Keratinocyte (primary cell): ENCODE measurements at regions not wholly inside any gene's neighbourhood (a gene's known extent, or its start where the extent isn't known, plus 50 kb on each side); places are given as distances from the start of the nearest gene placed in this dataset.

Experiments used
- DNase-seq: peaks from one replicate; pipeline ENCODE4 v3.0.0-alpha.2; 2011; ENCODE audit warnings: low read depth, missing footprints, low spot score
- FAIRE-seq: peaks from 2 replicates; lab custom pipeline; 2011; peaks lifted over from hg19 to GRCh38; lab: Jason Lieb, UNC
- H2AFZ ChIP-seq: 2 replicates; pipeline ENCODE4 v1.6.0; 2012; ENCODE audit warnings: low read length, control low read depth, inconsistent platforms; ENCODE audit not compliant: control insufficient read depth
- H3K27ac ChIP-seq: 2 replicates; pipeline ENCODE4 v1.5.1; 2011; ENCODE audit warnings: low read length; ENCODE audit not compliant: control insufficient read depth, insufficient read depth
- H3K27me3 ChIP-seq: 3 replicates; pipeline ENCODE4 v1.6.0; 2011; ENCODE audit warnings: low read length; ENCODE audit not compliant: control insufficient read depth, insufficient read depth; ENCODE audit errors: extremely low read depth
- H3K36me3 ChIP-seq, 2 experiments: 2 replicates in 1 of 2; 3 replicates in 1 of 2; pipeline ENCODE4 v1.5.1; 2011; ENCODE audit warnings: low read length in 2 of 2, mild to moderate bottlenecking in 1 of 2; ENCODE audit not compliant: control insufficient read depth in 2 of 2, insufficient read depth in 2 of 2; ENCODE audit errors: extremely low read depth in 1 of 2
- H3K4me1 ChIP-seq: 3 replicates; pipeline ENCODE4 v1.5.1; 2011; ENCODE audit warnings: low read length; ENCODE audit not compliant: control insufficient read depth, insufficient read depth; ENCODE audit errors: extremely low read depth
- H3K4me2 ChIP-seq: 3 replicates; pipeline ENCODE4 v1.6.0; 2011; ENCODE audit warnings: low read depth, low read length; ENCODE audit not compliant: control insufficient read depth, insufficient read depth; ENCODE audit errors: extremely low read depth
- H3K4me3 ChIP-seq, 3 experiments: fragments of 200-600 bp in 1 of 3; sonication (generic) in 1 of 3; 2 replicates in 2 of 3; 3 replicates in 1 of 3; pipeline ENCODE4 v1.5.1; 2011 to 2016; ENCODE audit warnings: low read length in 3 of 3, mild to moderate bottlenecking in 3 of 3, control low read depth in 2 of 3, inconsistent platforms in 1 of 3, low read depth in 1 of 3, mixed read lengths in 1 of 3, mixed run types in 1 of 3, moderate library complexity in 1 of 3; ENCODE audit not compliant: control insufficient read depth in 2 of 3, insufficient read depth in 2 of 3; ENCODE audit errors: extremely low read depth in 1 of 3
- H3K79me2 ChIP-seq: 2 replicates; pipeline ENCODE4 v1.6.0; 2012; ENCODE audit warnings: low read length; ENCODE audit not compliant: control insufficient read depth, insufficient read depth
- H3K9ac ChIP-seq: 3 replicates; pipeline ENCODE4 v1.6.0; 2011; ENCODE audit warnings: low read length; ENCODE audit not compliant: control insufficient read depth, insufficient read depth; ENCODE audit errors: extremely low read depth
- H3K9me1 ChIP-seq: 3 replicates; pipeline ENCODE4 v1.6.0; 2011; ENCODE audit warnings: low read length; ENCODE audit not compliant: control insufficient read depth, insufficient read depth; ENCODE audit errors: extremely low read depth
- H3K9me3 ChIP-seq: 2 replicates; pipeline ENCODE4 v1.5.1; 2012; ENCODE audit warnings: low read depth, low read length; ENCODE audit not compliant: control insufficient read depth
- H4K20me1 ChIP-seq: 3 replicates; pipeline ENCODE4 v1.6.0; 2011; ENCODE audit warnings: low read length; ENCODE audit not compliant: control insufficient read depth, insufficient read depth; ENCODE audit errors: extremely low read depth
- CTCF ChIP-seq, 3 experiments: IDR thresholded peaks in 1 of 3; conservative IDR thresholded peaks in 1 of 3; optimal IDR thresholded peaks in 1 of 3; 2 replicates in 2 of 3; 3 replicates in 1 of 3; pipeline versions ENCODE3 to v1.5.1; 2011; ENCODE audit warnings: low read length in 3 of 3, mild to moderate bottlenecking in 3 of 3, moderate library complexity in 2 of 3, control low read depth in 1 of 3, inconsistent platforms in 1 of 3; ENCODE audit not compliant: insufficient read depth in 2 of 3; ENCODE audit errors: extremely low read depth in 1 of 3
- EZH2 ChIP-seq: IDR thresholded peaks from one replicate; pipeline ENCODE4 v1.6.1; 2012; ENCODE audit warnings: inconsistent platforms, mild to moderate bottlenecking, low read length, moderate library complexity
- dilution Hi-C: fragments of 300-500 bp; cut with MboI; formaldehyde crosslinking; loops from one replicate; pipeline ENCODE4 v1.7.0; 2020; ENCODE audit warnings: low sequenced_read_pairs; ENCODE audit not compliant: extremely low pct_ligation_motif_present

GRCh38 chr6:927157-927556 lies 234.2 kb upstream of the EXOC2 start:
- H3K4me1 ChIP-seq, result no peaks in the 10 kb centered on the region
- H2AFZ ChIP-seq, result no peak overlapping the region
- FAIRE-seq, result no peak
- no peak overlapping the region for H3K27ac ChIP-seq
- dilution Hi-C loops, result no loop called here
- no peaks in the 10 kb centered on the region for H4K20me1 ChIP-seq
- H3K27me3 ChIP-seq, result no peaks in the 10 kb centered on the region
- no peaks in the 10 kb centered on the region for H3K9me1 ChIP-seq
- TF ChIP-seq EZH2 (no peak), CTCF (optimal IDR thresholded peaks at IDR 0.05 in 1 of 3, IDR thresholded peaks at IDR 0.05 in 1 of 3, conservative IDR thresholded peaks at IDR 0.05 in 1 of 3; ENCODE audit: extremely low read depth in 1 of 3, insufficient read depth in 2 of 3, low read length in 3 of 3) (no peak)
- H3K9ac ChIP-seq, result no peak overlapping the region
- no peak overlapping the region for H3K4me3 ChIP-seq
- no peak overlapping the region for H3K4me2 ChIP-seq
- H3K36me3 ChIP-seq, result no peaks in the 10 kb centered on the region
- no peak for DNase-seq
- no peaks in the 10 kb centered on the region for H3K79me2 ChIP-seq
- no peaks in the 10 kb centered on the region for H3K9me3 ChIP-seq

DNA sequence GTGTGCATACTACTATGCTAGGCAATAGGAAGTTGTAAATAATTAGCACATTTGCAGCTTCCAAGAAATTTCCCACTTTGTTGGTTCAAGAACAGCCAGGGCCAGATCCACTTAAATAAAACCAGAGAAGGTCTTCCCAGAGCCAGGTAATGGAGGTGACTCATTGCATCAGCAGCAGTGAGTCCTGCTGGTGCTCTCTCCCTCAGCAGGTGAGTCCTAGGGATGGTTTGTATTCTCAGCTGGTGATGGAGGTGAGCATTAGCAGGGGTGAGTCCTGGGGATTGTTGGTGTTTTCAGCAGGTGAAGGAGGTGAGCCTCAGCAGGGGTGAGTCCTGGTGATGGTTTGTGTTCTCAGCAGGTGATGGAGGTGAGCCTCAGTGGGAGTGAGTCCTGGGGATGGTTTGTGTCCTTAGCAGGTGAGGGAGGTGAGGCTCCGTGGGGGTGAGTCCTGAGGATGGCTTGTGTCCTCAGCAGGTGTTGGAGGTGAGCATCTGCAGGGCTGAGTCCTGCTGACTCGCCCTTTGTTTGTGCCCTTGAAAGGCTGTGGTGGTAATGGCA lies 232.8 kb upstream of the EXOC2 start:
- DNase-seq (no peak), FAIRE-seq (no peak)
- no peaks in the 10 kb centered on the region for H3K79me2 ChIP-seq
- TF ChIP-seq CTCF (optimal IDR thresholded peaks at IDR 0.05 in 1 of 3, IDR thresholded peaks at IDR 0.05 in 1 of 3, conservative IDR thresholded peaks at IDR 0.05 in 1 of 3; ENCODE audit: extremely low read depth in 1 of 3, insufficient read depth in 2 of 3, low read length in 3 of 3), result no peak
- no peak for TF ChIP-seq EZH2
- no peaks in the 10 kb centered on the region for H3K9me1 ChIP-seq
- peaks cover 3% of the 10 kb centered on the region for H3K9me3 ChIP-seq
- H4K20me1 ChIP-seq, result no peaks in the 10 kb centered on the region
- no peaks in the 10 kb centered on the region for H3K27me3 ChIP-seq
- H2AFZ ChIP-seq, result no peak overlapping the region
- no peak overlapping the region for H3K4me3 ChIP-seq
- no peak overlapping the region for H3K4me2 ChIP-seq
- no peaks in the 10 kb centered on the region for H3K4me1 ChIP-seq
- dilution Hi-C loops, result no loop called here
- H3K27ac ChIP-seq, result no peak overlapping the region
- H3K36me3 ChIP-seq, result no peaks in the 10 kb centered on the region
- H3K9ac ChIP-seq, result no peak overlapping the region
